NT2/D1 (cell line): ENCODE measurements at regions not wholly inside any gene's neighbourhood (a gene's known extent, or its start where the extent isn't known, plus 50 kb on each side); places are given as distances from the start of the nearest gene placed in this dataset.

ENCODE experiments used
- DNase-seq: peaks from one replicate; pipeline ENCODE4 v3.0.0-alpha.2; 2011; ENCODE audit warnings: low read depth, low spot score
- H3K27me3 ChIP-seq: 2 replicates; pipeline ENCODE4 v1.6.0; 2011; ENCODE audit warnings: mild to moderate bottlenecking; ENCODE audit not compliant: insufficient read length, insufficient read depth
- H3K36me3 ChIP-seq: 2 replicates; pipeline ENCODE4 v1.6.1; 2011; ENCODE audit warnings: mild to moderate bottlenecking, low read length, mixed read lengths; ENCODE audit not compliant: insufficient read depth, insufficient read length
- H3K4me1 ChIP-seq: 2 replicates; pipeline ENCODE4 v1.5.1; 2011; ENCODE audit not compliant: insufficient read depth, insufficient read length
- H3K4me3 ChIP-seq: 2 replicates; pipeline ENCODE4 v1.5.1; 2011; ENCODE audit warnings: low read depth; ENCODE audit not compliant: insufficient read length
- H3K9ac ChIP-seq: 2 replicates; pipeline ENCODE4 v1.6.0; 2011; ENCODE audit warnings: low read depth; ENCODE audit not compliant: insufficient read length
- H3K9me3 ChIP-seq: 2 replicates; pipeline ENCODE4 v1.5.1; 2011; ENCODE audit warnings: mild to moderate bottlenecking, low read length; ENCODE audit not compliant: insufficient read depth
- SUZ12 ChIP-seq: IDR thresholded peaks from 2 replicates; pipeline ENCODE4 v1.6.1; 2011; ENCODE audit not compliant: insufficient read length, insufficient read depth; ENCODE audit errors: extremely low read depth
- YY1 ChIP-seq: IDR thresholded peaks from 2 replicates; pipeline ENCODE4 v1.6.1; 2011; ENCODE audit not compliant: insufficient read length, insufficient read depth
- ZNF274 ChIP-seq: IDR thresholded peaks from 2 replicates; pipeline ENCODE4 v1.6.1; 2011; ENCODE audit warnings: mild to moderate bottlenecking, low read depth, low read length

- Histone ChIP-seq H3K27me3 (no peaks in the 10 kb centered on the region), H3K4me3 (no peak overlapping the region), H3K4me1 (no peaks in the 10 kb centered on the region), H3K36me3 (no peaks in the 10 kb centered on the region), H3K9ac (no peak overlapping the region), H3K9me3 (no peaks in the 10 kb centered on the region; the same call in 1 of the 2 replicates)
- DNase-seq: no peak
- TF ChIP-seq YY1 (no peak), ZNF274 (no peak), SUZ12 (no peak)
Observed at GRCh38 chrX:74160816-74161215, 143.2 kb upstream of the ZCCHC13 start.

GRCh38 chrX:74160358-74160757 lies 143.6 kb upstream of the ZCCHC13 start:
- Histone ChIP-seq H3K36me3 (no peaks in the 10 kb centered on the region), H3K9me3 (no peaks in the 10 kb centered on the region; the same call in 1 of the 2 replicates), H3K4me3 (no peak overlapping the region), H3K9ac (no peak overlapping the region), H3K27me3 (no peaks in the 10 kb centered on the region), H3K4me1 (no peaks in the 10 kb centered on the region)
- no peak for TF ChIP-seq ZNF274
- TF ChIP-seq YY1: no peak
- no peak for TF ChIP-seq SUZ12
- DNase-seq: no peak

GRCh38 chrX:74147439-74147838 lies 156.5 kb upstream of the ZCCHC13 start:
- DNase-seq: no peak
- Histone ChIP-seq H3K9ac (no peak overlapping the region), H3K4me1 (no peaks in the 10 kb centered on the region), H3K27me3 (no peaks in the 10 kb centered on the region), H3K4me3 (no peak overlapping the region), H3K36me3 (no peaks in the 10 kb centered on the region), H3K9me3 (peaks cover 16% of the 10 kb centered on the region; the same call in 1 of the 2 replicates)
- no peak for TF ChIP-seq SUZ12
- TF ChIP-seq YY1: no peak
- TF ChIP-seq ZNF274: no peak

- no peaks in the 10 kb centered on the region for H3K36me3 ChIP-seq
- peaks cover 28% of the 10 kb centered on the region for H3K9me3 ChIP-seq
- H3K9ac ChIP-seq: no peak overlapping the region
- H3K4me3 ChIP-seq: no peak overlapping the region
- no peaks in the 10 kb centered on the region for H3K4me1 ChIP-seq
- no peak for DNase-seq
- TF ChIP-seq ZNF274: no peak
- TF ChIP-seq SUZ12: no peak
- no peak for TF ChIP-seq YY1
- H3K27me3 ChIP-seq: no peaks in the 10 kb centered on the region
Observed at GRCh38 chrX:74138943-74139342, 165.0 kb upstream of the ZCCHC13 start.

- no peak overlapping the region for H3K9ac ChIP-seq
- no peaks in the 10 kb centered on the region for H3K27me3 ChIP-seq
- H3K36me3 ChIP-seq: no peaks in the 10 kb centered on the region
- H3K9me3 ChIP-seq: peaks cover 5% of the 10 kb centered on the region
- no peak for TF ChIP-seq ZNF274
- no peak for TF ChIP-seq SUZ12
- no peak for TF ChIP-seq YY1
- no peak overlapping the region for H3K4me3 ChIP-seq
- DNase-seq: peak; percentile 47
- no peaks in the 10 kb centered on the region for H3K4me1 ChIP-seq
Observed at GRCh38 chrX:74133156-74133796, 170.7 kb upstream of the ZCCHC13 start.

GRCh38 chrX:74132280-74132679 lies 171.7 kb upstream of the ZCCHC13 start:
- H3K9ac ChIP-seq: no peak overlapping the region

GRCh38 chrX:74119016-74119910 lies 184.7 kb upstream of the ZCCHC13 start:
- no peak overlapping the region for H3K4me3 ChIP-seq
- H3K9me3 ChIP-seq: peaks cover 11% of the 10 kb centered on the region
- no peaks in the 10 kb centered on the region for H3K27me3 ChIP-seq
- peaks cover 6% of the 10 kb centered on the region for H3K4me1 ChIP-seq
- H3K36me3 ChIP-seq: no peaks in the 10 kb centered on the region
- no peak for TF ChIP-seq SUZ12
- no peak for TF ChIP-seq YY1
- TF ChIP-seq ZNF274: no peak
- no peak for DNase-seq
- no peak overlapping the region for H3K9ac ChIP-seq

More at GRCh38 chrX:74132280-74132679, 171.7 kb upstream of the ZCCHC13 start:
- TF ChIP-seq ZNF274: no peak
- no peak for TF ChIP-seq YY1
- no peak for TF ChIP-seq SUZ12
- Histone ChIP-seq H3K4me1 (no peaks in the 10 kb centered on the region), H3K9me3 (no peaks in the 10 kb centered on the region), H3K27me3 (no peaks in the 10 kb centered on the region), H3K36me3 (no peaks in the 10 kb centered on the region), H3K4me3 (no peak overlapping the region)
- DNase-seq: no peak
